WTC11 (cell line): ENCODE measurements at regions not wholly inside any gene's neighbourhood (a gene's known extent, or its start where the extent isn't known, plus 50 kb on each side); places are given as distances from the start of the nearest gene placed in this dataset.

ENCODE experiments used
- ATAC-seq: fragments of 200-7000 bp; cut with Tn5 transposase; 2 replicates; pipeline ENCODE4 v1.10.0; 2021; ENCODE audit warnings: mild to moderate bottlenecking, moderate library complexity
- CTCF ChIA-PET: fragments of 300-600 bp; sonication (Branson Sonifier 250); formaldehyde crosslinking; loops from one replicate; lab custom pipeline; 2021; ENCODE audit warnings: antibody characterized with exemption; lab: Charles Lee
- POLR2A ChIA-PET: fragments of 350-600 bp; sonication (Branson Sonifier 250); formaldehyde crosslinking; loops from one replicate; lab custom pipeline; 2021; ENCODE audit warnings: antibody characterized with exemption; lab: Charles Lee
- DNase-seq: peaks from one replicate; pipeline ENCODE4 v3.0.0; 2021; ENCODE audit warnings: low spot score
- H3K27ac Mint-ChIP-seq: 2 replicates; pipeline ENCODE4 v1.8.0; 2021; ENCODE audit warnings: mixed read lengths
- H3K27me3 Mint-ChIP-seq: 2 replicates; pipeline ENCODE4 v1.8.0; 2021; ENCODE audit warnings: low read depth, mild to moderate bottlenecking, moderate library complexity, mixed read lengths
- H3K36me3 Mint-ChIP-seq: 2 replicates; pipeline ENCODE4 v1.8.0; 2021; ENCODE audit warnings: mixed read lengths
- H3K4me1 Mint-ChIP-seq: 2 replicates; pipeline ENCODE4 v1.8.0; 2022; ENCODE audit warnings: mixed read lengths
- H3K4me3 Mint-ChIP-seq: 2 replicates; pipeline ENCODE4 v1.8.0; 2021; ENCODE audit warnings: mild to moderate bottlenecking, moderate library complexity, mixed read lengths
- H3K9me3 Mint-ChIP-seq: 2 replicates; pipeline ENCODE4 v1.8.0; 2021; ENCODE audit warnings: mixed read lengths
- CREM ChIP-seq: sonication (generic); formaldehyde crosslinking; IDR thresholded peaks from 2 replicates; pipeline ENCODE4 v1.8.1; 2022; ENCODE audit warnings: mild to moderate bottlenecking, missing genetic modification reagents, moderate library complexity
- FOXJ3 ChIP-seq: sonication (generic); formaldehyde crosslinking; IDR thresholded peaks from 2 replicates; pipeline ENCODE4 v1.9.0; 2021; ENCODE audit warnings: missing genetic modification reagents, mild to moderate bottlenecking, borderline replicate concordance
- GRHL2 ChIP-seq: fragments of 250-450 bp; sonication (Bioruptor Pico); IDR thresholded peaks from 2 replicates; pipeline ENCODE4 v1.8.0; 2022; ENCODE audit warnings: mild to moderate bottlenecking, moderate library complexity; ENCODE audit not compliant: insufficient replicate concordance, severe bottlenecking
- NFYB ChIP-seq: sonication (generic); formaldehyde crosslinking; conservative IDR thresholded peaks from 2 replicates; pipeline ENCODE4 v1.8.0; 2022; ENCODE audit warnings: low read depth, missing genetic modification reagents
- NR3C1 ChIP-seq: sonication (generic); formaldehyde crosslinking; conservative IDR thresholded peaks from 2 replicates; pipeline ENCODE4 v1.8.1; 2023; ENCODE audit warnings: low read depth, mild to moderate bottlenecking, missing genetic modification reagents
- RORB ChIP-seq: fragments of 250-450 bp; sonication (Bioruptor Pico); IDR thresholded peaks from 2 replicates; pipeline ENCODE4 v1.9.0; 2021; ENCODE audit warnings: mild to moderate bottlenecking
- TEAD4 ChIP-seq: sonication (generic); formaldehyde crosslinking; IDR thresholded peaks from 2 replicates; pipeline ENCODE4 v1.8.0; 2022; ENCODE audit warnings: mild to moderate bottlenecking, missing genetic modification reagents
- TP53 ChIP-seq: sonication (generic); formaldehyde crosslinking; IDR thresholded peaks from 2 replicates; pipeline ENCODE4 v1.8.1; 2023; ENCODE audit warnings: mild to moderate bottlenecking, missing genetic modification reagents
- ZNF232 ChIP-seq: sonication (generic); formaldehyde crosslinking; IDR thresholded peaks from 2 replicates; pipeline ENCODE4 v1.8.0; 2022; ENCODE audit warnings: mild to moderate bottlenecking, missing genetic modification reagents
- TF ChIP-seq, protein P1 (sequence below): sonication (generic); formaldehyde crosslinking; IDR thresholded peaks from 2 replicates; pipeline ENCODE4 v1.8.1; 2023; ENCODE audit warnings: mild to moderate bottlenecking, moderate library complexity, missing genetic modification reagents
- TF ChIP-seq, protein P2 (sequence below): sonication (generic); formaldehyde crosslinking; IDR thresholded peaks from 2 replicates; pipeline ENCODE4 v1.8.1; 2022; ENCODE audit warnings: low read depth, missing genetic modification reagents, borderline replicate concordance
- TF ChIP-seq, protein P3 (sequence below): sonication (generic); formaldehyde crosslinking; IDR thresholded peaks from 2 replicates; pipeline ENCODE4 v1.8.1; 2023; ENCODE audit warnings: mild to moderate bottlenecking, missing genetic modification reagents, moderate library complexity
- TF ChIP-seq, protein P4 (sequence below): fragments of 250-450 bp; sonication (Bioruptor Pico); conservative IDR thresholded peaks from 2 replicates; pipeline ENCODE4 v1.9.0; 2021; ENCODE audit warnings: mild to moderate bottlenecking
- TF ChIP-seq, protein P5 (sequence below): sonication (generic); formaldehyde crosslinking; IDR thresholded peaks from 2 replicates; pipeline ENCODE4 v1.8.0; 2022; ENCODE audit warnings: mild to moderate bottlenecking, missing genetic modification reagents
- TF ChIP-seq, protein P6 (sequence below): sonication (generic); formaldehyde crosslinking; IDR thresholded peaks from 2 replicates; pipeline ENCODE4 v1.8.1; 2022; ENCODE audit warnings: mild to moderate bottlenecking, missing genetic modification reagents, moderate library complexity, borderline replicate concordance
- TF ChIP-seq, protein P7 (sequence below): sonication (generic); formaldehyde crosslinking; IDR thresholded peaks from 2 replicates; pipeline ENCODE4 v1.8.0; 2022; ENCODE audit warnings: missing genetic modification reagents
- TF ChIP-seq, protein P8 (sequence below): sonication (generic); formaldehyde crosslinking; IDR thresholded peaks from 2 replicates; pipeline ENCODE4 v1.8.1; 2022; ENCODE audit warnings: missing genetic modification reagents, borderline replicate concordance
- TF ChIP-seq, protein P9 (sequence below): sonication (generic); formaldehyde crosslinking; IDR thresholded peaks from 2 replicates; pipeline ENCODE4 v1.8.1; 2023; ENCODE audit warnings: mild to moderate bottlenecking, missing genetic modification reagents

DNA sequence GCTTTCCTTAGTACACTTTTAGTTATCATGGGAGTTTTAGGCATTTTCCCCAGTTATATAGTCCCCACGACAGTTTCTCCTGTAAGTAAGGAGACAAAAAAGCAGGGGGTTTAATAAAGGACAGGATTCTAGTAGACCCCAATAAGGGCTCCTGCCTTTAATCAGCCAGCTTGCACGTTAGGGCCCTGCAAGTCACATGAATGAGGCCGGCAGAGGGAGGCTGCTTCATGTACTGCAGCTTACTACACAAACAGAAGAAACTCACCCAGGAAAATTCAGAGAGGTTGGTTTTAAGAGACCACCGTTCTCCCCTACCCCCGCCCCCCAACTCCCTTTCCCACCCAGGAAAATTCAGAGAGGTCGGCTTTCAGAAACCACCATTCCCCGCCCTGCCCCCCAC lies 229.7 kb upstream of the MOCS1 start (continued):
- TF ChIP-seq, protein P1, sequence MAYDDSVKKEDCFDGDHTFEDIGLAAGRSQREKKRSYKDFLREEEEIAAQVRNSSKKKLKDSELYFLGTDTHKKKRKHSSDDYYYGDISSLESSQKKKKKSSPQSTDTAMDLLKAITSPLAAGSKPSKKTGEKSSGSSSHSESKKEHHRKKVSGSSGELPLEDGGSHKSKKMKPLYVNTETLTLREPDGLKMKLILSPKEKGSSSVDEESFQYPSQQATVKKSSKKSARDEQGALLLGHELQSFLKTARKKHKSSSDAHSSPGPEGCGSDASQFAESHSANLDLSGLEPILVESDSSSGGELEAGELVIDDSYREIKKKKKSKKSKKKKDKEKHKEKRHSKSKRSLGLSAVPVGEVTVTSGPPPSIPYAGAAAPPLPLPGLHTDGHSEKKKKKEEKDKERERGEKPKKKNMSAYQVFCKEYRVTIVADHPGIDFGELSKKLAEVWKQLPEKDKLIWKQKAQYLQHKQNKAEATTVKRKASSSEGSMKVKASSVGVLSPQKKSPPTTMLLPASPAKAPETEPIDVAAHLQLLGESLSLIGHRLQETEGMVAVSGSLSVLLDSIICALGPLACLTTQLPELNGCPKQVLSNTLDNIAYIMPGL (CRISPR knock-in tag), result no peak
- no peak for TF ChIP-seq FOXJ3
- TF ChIP-seq, protein P2, sequence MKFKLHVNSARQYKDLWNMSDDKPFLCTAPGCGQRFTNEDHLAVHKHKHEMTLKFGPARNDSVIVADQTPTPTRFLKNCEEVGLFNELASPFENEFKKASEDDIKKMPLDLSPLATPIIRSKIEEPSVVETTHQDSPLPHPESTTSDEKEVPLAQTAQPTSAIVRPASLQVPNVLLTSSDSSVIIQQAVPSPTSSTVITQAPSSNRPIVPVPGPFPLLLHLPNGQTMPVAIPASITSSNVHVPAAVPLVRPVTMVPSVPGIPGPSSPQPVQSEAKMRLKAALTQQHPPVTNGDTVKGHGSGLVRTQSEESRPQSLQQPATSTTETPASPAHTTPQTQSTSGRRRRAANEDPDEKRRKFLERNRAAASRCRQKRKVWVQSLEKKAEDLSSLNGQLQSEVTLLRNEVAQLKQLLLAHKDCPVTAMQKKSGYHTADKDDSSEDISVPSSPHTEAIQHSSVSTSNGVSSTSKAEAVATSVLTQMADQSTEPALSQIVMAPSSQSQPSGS (CRISPR knock-in tag), result no peak
- TF ChIP-seq, protein P3, sequence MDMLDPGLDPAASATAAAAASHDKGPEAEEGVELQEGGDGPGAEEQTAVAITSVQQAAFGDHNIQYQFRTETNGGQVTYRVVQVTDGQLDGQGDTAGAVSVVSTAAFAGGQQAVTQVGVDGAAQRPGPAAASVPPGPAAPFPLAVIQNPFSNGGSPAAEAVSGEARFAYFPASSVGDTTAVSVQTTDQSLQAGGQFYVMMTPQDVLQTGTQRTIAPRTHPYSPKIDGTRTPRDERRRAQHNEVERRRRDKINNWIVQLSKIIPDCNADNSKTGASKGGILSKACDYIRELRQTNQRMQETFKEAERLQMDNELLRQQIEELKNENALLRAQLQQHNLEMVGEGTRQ, result no peak
- TF ChIP-seq, protein P4, sequence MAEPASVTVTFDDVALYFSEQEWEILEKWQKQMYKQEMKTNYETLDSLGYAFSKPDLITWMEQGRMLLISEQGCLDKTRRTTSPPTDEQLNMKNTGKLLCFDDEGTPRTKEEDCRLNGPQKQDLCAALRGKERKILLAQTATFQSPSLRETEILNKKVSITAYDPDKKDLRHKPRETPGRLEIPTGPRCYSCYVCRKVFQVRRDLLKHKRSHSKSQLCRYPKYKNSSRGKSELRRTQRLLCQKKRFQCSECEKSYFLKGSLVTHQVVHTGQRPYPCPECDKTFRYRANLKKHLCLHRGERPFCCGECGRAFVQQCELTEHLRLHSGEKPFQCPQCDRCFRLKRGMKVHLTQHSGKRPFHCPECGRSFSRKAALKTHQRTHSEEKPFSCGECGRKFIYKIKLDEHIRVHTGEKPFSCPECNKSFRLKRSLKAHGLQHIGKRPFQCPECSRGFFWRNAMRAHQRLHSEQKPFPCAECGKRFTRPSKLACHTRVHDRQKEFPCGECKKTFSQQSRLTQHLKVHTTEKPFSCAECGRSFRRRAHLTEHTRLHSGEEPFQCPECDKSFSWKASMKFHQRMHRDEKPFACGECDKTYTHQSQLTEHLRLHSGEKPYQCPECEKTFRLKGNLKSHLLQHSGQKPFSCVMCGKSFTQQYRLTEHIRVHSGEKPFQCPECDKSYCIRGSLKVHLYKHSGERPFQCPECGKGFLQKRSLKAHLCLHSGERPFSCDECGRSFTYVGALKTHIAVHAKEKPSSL (CRISPR knock-in tag), result no peak

DNA sequence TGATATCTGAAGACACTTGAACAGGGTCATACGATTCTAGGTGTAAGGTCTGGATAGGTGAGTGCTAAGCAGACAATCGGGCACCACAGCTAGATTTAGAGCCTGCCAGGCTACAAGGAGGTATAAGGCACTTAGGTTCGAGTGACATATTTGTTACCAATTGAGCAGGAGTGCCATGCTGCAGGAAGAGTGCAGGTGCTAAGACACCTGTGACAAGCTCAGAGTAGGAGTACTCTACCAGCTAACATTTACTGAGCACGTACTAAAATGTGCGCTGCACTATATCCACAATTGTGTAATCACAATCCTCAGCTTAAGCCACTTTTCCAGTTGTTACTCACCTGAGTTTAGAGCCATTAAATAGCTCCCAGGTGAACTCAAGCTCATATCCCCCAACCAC lies 227.8 kb upstream of the MOCS1 start:
- ChIA-PET POLR2A (no interaction called here), CTCF (no interaction called here)
- TF ChIP-seq RORB (CRISPR knock-in tag), result no peak
- TF ChIP-seq TP53 (CRISPR knock-in tag), result no peak
- no peak for TF ChIP-seq ZNF232 (CRISPR knock-in tag)
- TF ChIP-seq TEAD4 (CRISPR knock-in tag), result no peak
- TF ChIP-seq CREM (CRISPR knock-in tag), result no peak
- TF ChIP-seq, protein P5, sequence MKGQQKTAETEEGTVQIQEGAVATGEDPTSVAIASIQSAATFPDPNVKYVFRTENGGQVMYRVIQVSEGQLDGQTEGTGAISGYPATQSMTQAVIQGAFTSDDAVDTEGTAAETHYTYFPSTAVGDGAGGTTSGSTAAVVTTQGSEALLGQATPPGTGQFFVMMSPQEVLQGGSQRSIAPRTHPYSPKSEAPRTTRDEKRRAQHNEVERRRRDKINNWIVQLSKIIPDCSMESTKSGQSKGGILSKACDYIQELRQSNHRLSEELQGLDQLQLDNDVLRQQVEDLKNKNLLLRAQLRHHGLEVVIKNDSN (CRISPR knock-in tag), result no peak
- TF ChIP-seq, protein P6, sequence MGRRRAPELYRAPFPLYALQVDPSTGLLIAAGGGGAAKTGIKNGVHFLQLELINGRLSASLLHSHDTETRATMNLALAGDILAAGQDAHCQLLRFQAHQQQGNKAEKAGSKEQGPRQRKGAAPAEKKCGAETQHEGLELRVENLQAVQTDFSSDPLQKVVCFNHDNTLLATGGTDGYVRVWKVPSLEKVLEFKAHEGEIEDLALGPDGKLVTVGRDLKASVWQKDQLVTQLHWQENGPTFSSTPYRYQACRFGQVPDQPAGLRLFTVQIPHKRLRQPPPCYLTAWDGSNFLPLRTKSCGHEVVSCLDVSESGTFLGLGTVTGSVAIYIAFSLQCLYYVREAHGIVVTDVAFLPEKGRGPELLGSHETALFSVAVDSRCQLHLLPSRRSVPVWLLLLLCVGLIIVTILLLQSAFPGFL (CRISPR knock-in tag), result no peak
- no peak for TF ChIP-seq NFYB (CRISPR knock-in tag)
- TF ChIP-seq, protein P7, sequence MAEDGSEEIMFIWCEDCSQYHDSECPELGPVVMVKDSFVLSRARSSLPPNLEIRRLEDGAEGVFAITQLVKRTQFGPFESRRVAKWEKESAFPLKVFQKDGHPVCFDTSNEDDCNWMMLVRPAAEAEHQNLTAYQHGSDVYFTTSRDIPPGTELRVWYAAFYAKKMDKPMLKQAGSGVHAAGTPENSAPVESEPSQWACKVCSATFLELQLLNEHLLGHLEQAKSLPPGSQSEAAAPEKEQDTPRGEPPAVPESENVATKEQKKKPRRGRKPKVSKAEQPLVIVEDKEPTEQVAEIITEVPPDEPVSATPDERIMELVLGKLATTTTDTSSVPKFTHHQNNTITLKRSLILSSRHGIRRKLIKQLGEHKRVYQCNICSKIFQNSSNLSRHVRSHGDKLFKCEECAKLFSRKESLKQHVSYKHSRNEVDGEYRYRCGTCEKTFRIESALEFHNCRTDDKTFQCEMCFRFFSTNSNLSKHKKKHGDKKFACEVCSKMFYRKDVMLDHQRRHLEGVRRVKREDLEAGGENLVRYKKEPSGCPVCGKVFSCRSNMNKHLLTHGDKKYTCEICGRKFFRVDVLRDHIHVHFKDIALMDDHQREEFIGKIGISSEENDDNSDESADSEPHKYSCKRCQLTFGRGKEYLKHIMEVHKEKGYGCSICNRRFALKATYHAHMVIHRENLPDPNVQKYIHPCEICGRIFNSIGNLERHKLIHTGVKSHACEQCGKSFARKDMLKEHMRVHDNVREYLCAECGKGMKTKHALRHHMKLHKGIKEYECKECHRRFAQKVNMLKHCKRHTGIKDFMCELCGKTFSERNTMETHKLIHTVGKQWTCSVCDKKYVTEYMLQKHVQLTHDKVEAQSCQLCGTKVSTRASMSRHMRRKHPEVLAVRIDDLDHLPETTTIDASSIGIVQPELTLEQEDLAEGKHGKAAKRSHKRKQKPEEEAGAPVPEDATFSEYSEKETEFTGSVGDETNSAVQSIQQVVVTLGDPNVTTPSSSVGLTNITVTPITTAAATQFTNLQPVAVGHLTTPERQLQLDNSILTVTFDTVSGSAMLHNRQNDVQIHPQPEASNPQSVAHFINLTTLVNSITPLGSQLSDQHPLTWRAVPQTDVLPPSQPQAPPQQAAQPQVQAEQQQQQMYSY, result no peak
- TF ChIP-seq, protein P8, sequence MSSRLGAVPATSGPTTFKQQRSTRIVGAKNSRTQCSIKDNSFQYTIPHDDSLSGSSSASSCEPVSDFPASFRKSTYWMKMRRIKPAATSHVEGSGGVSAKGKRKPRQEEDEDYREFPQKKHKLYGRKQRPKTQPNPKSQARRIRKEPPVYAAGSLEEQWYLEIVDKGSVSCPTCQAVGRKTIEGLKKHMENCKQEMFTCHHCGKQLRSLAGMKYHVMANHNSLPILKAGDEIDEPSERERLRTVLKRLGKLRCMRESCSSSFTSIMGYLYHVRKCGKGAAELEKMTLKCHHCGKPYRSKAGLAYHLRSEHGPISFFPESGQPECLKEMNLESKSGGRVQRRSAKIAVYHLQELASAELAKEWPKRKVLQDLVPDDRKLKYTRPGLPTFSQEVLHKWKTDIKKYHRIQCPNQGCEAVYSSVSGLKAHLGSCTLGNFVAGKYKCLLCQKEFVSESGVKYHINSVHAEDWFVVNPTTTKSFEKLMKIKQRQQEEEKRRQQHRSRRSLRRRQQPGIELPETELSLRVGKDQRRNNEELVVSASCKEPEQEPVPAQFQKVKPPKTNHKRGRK (CRISPR knock-in tag), result no peak
- TF ChIP-seq, protein P9, sequence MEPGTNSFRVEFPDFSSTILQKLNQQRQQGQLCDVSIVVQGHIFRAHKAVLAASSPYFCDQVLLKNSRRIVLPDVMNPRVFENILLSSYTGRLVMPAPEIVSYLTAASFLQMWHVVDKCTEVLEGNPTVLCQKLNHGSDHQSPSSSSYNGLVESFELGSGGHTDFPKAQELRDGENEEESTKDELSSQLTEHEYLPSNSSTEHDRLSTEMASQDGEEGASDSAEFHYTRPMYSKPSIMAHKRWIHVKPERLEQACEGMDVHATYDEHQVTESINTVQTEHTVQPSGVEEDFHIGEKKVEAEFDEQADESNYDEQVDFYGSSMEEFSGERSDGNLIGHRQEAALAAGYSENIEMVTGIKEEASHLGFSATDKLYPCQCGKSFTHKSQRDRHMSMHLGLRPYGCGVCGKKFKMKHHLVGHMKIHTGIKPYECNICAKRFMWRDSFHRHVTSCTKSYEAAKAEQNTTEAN (CRISPR knock-in tag), result no peak
- no peak for TF ChIP-seq NR3C1
- no peak for TF ChIP-seq GRHL2 (CRISPR knock-in tag)
- Mint-ChIP-seq H3K4me1 (peaks cover 8% of the 10 kb centered on the region), H3K27ac (no peak overlapping the region), H3K4me3 (no peak overlapping the region), H3K36me3 (no peaks in the 10 kb centered on the region), H3K27me3 (peaks cover 7% of the 10 kb centered on the region; the same call in 1 of the 2 replicates), H3K9me3 (no peaks in the 10 kb centered on the region)
- ATAC-seq (no peak), DNase-seq (no peak)
